SK-N-SH treated with all-trans-retinoic acid at 6 μM for 48 hours (cell line): ENCODE measurements at regions not wholly inside any gene's neighbourhood (a gene's known extent, or its start where the extent isn't known, plus 50 kb on each side); places are given as distances from the start of the nearest gene placed in this dataset.

Experiments used
- ATAC-seq: fragments of 200-7000 bp; cut with Tn5 transposase; 3 replicates; pipeline ENCODE4 v1.9.1; 2020; ENCODE audit warnings: mild to moderate bottlenecking, moderate library complexity
- ARNTL ChIP-seq: fragments of 450-650 bp; formaldehyde crosslinking; IDR thresholded peaks from 2 replicates; pipeline ENCODE4 v1.5.0; 2020; ENCODE audit warnings: low read depth, mild to moderate bottlenecking, moderate library complexity, borderline replicate concordance
- BACH2 ChIP-seq: fragments of 250-450 bp; sonication (Bioruptor Pico); IDR thresholded peaks from 2 replicates; pipeline ENCODE4 v1.9.0; 2021; ENCODE audit warnings: mild to moderate bottlenecking, borderline replicate concordance
- CREB5 ChIP-seq: fragments of 250-450 bp; sonication (Bioruptor Pico); IDR thresholded peaks from 2 replicates; pipeline ENCODE4 v1.5.1; 2020; ENCODE audit warnings: low read depth, mild to moderate bottlenecking, moderate library complexity
- CSRNP3 ChIP-seq: fragments of 250-450 bp; sonication (Bioruptor Pico); IDR thresholded peaks from 2 replicates; pipeline ENCODE4 v1.5.1; 2021; ENCODE audit warnings: mild to moderate bottlenecking, moderate library complexity
- ESRRG ChIP-seq: fragments of 250-450 bp; sonication (Bioruptor Pico); IDR thresholded peaks from 2 replicates; pipeline ENCODE4 v1.6.1; 2021; ENCODE audit warnings: mild to moderate bottlenecking
- GLIS3 ChIP-seq: fragments of 250-450 bp; sonication (Bioruptor Pico); IDR thresholded peaks from 2 replicates; pipeline ENCODE4 v1.5.0; 2020; ENCODE audit warnings: mild to moderate bottlenecking, moderate library complexity
- ISL1 ChIP-seq: fragments of 250-450 bp; sonication (Bioruptor Pico); IDR thresholded peaks from 2 replicates; pipeline ENCODE4 v2.1.2; 2022; ENCODE audit warnings: mild to moderate bottlenecking, moderate library complexity
- PATZ1 ChIP-seq: fragments of 250-450 bp; sonication (Bioruptor Pico); IDR thresholded peaks from 2 replicates; pipeline ENCODE4 v1.8.0; 2020; ENCODE audit warnings: mild to moderate bottlenecking, moderate library complexity, borderline replicate concordance
- PPARA ChIP-seq: fragments of 250-450 bp; sonication (Bioruptor Pico); IDR thresholded peaks from 2 replicates; pipeline ENCODE4 v1.5.0; 2020; ENCODE audit warnings: mild to moderate bottlenecking, borderline replicate concordance
- RARB ChIP-seq: fragments of 250-450 bp; sonication (Bioruptor Pico); IDR thresholded peaks from 2 replicates; pipeline ENCODE4 v1.8.0; 2021; ENCODE audit warnings: mild to moderate bottlenecking, moderate library complexity
- SNAI2 ChIP-seq: fragments of 250-450 bp; sonication (Bioruptor Pico); IDR thresholded peaks from 2 replicates; pipeline ENCODE4 v1.5.0; 2020; ENCODE audit warnings: mild to moderate bottlenecking, moderate library complexity
- TCF4 ChIP-seq: fragments of 250-450 bp; sonication (Bioruptor Pico); IDR thresholded peaks from 2 replicates; pipeline ENCODE4 v1.8.0; 2021; ENCODE audit warnings: mild to moderate bottlenecking, moderate library complexity, borderline replicate concordance
- TOX ChIP-seq: fragments of 250-450 bp; sonication (Bioruptor Pico); IDR thresholded peaks from 2 replicates; pipeline ENCODE4 v1.8.0; 2021; ENCODE audit warnings: mild to moderate bottlenecking, moderate library complexity, borderline replicate concordance
- ZC3H10 ChIP-seq: fragments of 250-450 bp; sonication (Bioruptor Pico); IDR thresholded peaks from 2 replicates; pipeline ENCODE4 v1.5.1; 2021; ENCODE audit warnings: mild to moderate bottlenecking, moderate library complexity
- ZFP3 ChIP-seq: fragments of 250-450 bp; sonication (Bioruptor Pico); IDR thresholded peaks from 2 replicates; pipeline ENCODE4 v1.5.0; 2020; ENCODE audit warnings: mild to moderate bottlenecking, moderate library complexity
- ZFP30 ChIP-seq: fragments of 450-650 bp; formaldehyde crosslinking; IDR thresholded peaks from 2 replicates; pipeline ENCODE4 v1.5.0; 2022; ENCODE audit warnings: mild to moderate bottlenecking, moderate library complexity
- ZNF70 ChIP-seq: fragments of 450-650 bp; formaldehyde crosslinking; IDR thresholded peaks from 2 replicates; pipeline ENCODE4 v1.5.0; 2020; ENCODE audit warnings: mild to moderate bottlenecking, moderate library complexity
- ZNF8 ChIP-seq: fragments of 450-650 bp; formaldehyde crosslinking; IDR thresholded peaks from 2 replicates; pipeline ENCODE4 v1.5.0; 2020; ENCODE audit warnings: mild to moderate bottlenecking, moderate library complexity
- TF ChIP-seq, protein P1 (sequence below): fragments of 250-450 bp; sonication (Bioruptor Pico); IDR thresholded peaks from 2 replicates; pipeline ENCODE4 v1.8.0; 2021; ENCODE audit warnings: low read depth, mild to moderate bottlenecking, moderate library complexity, borderline replicate concordance
- TF ChIP-seq, protein P2 (sequence below): fragments of 250-450 bp; sonication (Bioruptor Pico); IDR thresholded peaks from 2 replicates; pipeline ENCODE4 v1.5.0; 2020; ENCODE audit warnings: mild to moderate bottlenecking, moderate library complexity

GRCh38 chr6:104240865-104241264 lies 618.9 kb downstream of the HACE1 start:
- no peak for ATAC-seq
- TF ChIP-seq ZNF70 (CRISPR knock-in tag) (no peak), ZFP3 (CRISPR knock-in tag) (no peak), ISL1 (CRISPR knock-in tag) (no peak)
- TF ChIP-seq, all 23 proteins: peak for 0

DNA sequence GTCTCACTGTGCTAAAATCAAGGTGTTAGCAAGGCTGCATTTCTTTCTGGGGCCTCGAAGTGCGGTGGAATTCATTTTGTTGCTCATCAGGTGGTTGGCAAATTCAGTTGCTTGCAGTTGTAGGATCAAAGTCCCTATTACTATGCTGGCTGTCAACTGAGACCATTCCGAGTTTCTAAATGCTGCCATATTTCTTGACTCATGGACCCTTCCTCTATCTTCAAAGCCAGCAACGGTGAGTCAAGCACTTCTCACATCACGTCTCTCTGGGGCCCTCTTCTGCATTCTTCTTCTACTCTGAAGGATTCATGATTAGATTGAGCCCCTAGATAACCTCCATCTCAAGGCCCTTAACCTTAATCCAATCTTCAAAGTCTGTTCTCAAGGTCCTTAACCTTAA lies 619.7 kb downstream of the HACE1 start:
- no peak for ATAC-seq

DNA sequence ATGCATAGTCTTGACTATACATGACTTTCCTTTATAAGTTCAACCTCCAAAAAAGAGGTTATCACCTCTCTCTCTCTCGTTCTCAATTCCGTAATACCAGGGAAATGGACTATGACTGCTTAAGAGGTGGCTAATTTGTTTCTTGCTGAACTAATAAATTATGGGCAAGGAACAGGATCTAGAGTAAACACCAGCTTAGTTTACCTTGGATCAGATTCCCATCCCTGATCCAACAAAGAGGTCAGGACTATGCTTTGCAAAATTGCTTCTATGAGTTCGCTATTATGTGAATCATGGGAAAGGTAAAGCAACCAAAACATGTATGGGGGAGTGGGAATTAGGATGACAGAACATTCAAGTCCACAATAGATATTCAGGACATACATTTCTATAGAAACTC lies 630.7 kb downstream of the HACE1 start:
- no peak for ATAC-seq

More for the DNA sequence above, 619.7 kb downstream of the HACE1 start:
- no peak for TF ChIP-seq ISL1 (CRISPR knock-in tag)
- TF ChIP-seq TOX (CRISPR knock-in tag) = no peak
- no peak for TF ChIP-seq PPARA
- TF ChIP-seq ZFP30 (CRISPR knock-in tag) = no peak
- TF ChIP-seq, all 23 proteins: peak for 0

More for the DNA sequence above, 630.7 kb downstream of the HACE1 start:
- TF ChIP-seq, protein P1, sequence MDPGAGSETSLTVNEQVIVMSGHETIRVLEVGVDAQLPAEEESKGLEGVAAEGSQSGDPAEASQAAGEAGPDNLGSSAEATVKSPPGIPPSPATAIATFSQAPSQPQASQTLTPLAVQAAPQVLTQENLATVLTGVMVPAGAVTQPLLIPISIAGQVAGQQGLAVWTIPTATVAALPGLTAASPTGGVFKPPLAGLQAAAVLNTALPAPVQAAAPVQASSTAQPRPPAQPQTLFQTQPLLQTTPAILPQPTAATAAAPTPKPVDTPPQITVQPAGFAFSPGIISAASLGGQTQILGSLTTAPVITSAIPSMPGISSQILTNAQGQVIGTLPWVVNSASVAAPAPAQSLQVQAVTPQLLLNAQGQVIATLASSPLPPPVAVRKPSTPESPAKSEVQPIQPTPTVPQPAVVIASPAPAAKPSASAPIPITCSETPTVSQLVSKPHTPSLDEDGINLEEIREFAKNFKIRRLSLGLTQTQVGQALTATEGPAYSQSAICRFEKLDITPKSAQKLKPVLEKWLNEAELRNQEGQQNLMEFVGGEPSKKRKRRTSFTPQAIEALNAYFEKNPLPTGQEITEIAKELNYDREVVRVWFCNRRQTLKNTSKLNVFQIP (CRISPR knock-in tag) = no peak
- TF ChIP-seq ZNF70 (CRISPR knock-in tag) (no peak), ESRRG (CRISPR knock-in tag) (no peak), ZFP30 (CRISPR knock-in tag) (no peak), ZC3H10 (CRISPR knock-in tag) (no peak), ISL1 (CRISPR knock-in tag) (no peak), ARNTL (no peak), GLIS3 (no peak), PATZ1 (CRISPR knock-in tag) (no peak), CREB5 (CRISPR knock-in tag) (no peak), BACH2 (no peak), RARB (CRISPR knock-in tag) (no peak), TCF4 (CRISPR knock-in tag) (no peak), ZNF8 (CRISPR knock-in tag) (no peak), SNAI2 (CRISPR knock-in tag) (no peak), PPARA (no peak), TOX (CRISPR knock-in tag) (no peak), CSRNP3 (CRISPR knock-in tag) (no peak)
- TF ChIP-seq, protein P2, sequence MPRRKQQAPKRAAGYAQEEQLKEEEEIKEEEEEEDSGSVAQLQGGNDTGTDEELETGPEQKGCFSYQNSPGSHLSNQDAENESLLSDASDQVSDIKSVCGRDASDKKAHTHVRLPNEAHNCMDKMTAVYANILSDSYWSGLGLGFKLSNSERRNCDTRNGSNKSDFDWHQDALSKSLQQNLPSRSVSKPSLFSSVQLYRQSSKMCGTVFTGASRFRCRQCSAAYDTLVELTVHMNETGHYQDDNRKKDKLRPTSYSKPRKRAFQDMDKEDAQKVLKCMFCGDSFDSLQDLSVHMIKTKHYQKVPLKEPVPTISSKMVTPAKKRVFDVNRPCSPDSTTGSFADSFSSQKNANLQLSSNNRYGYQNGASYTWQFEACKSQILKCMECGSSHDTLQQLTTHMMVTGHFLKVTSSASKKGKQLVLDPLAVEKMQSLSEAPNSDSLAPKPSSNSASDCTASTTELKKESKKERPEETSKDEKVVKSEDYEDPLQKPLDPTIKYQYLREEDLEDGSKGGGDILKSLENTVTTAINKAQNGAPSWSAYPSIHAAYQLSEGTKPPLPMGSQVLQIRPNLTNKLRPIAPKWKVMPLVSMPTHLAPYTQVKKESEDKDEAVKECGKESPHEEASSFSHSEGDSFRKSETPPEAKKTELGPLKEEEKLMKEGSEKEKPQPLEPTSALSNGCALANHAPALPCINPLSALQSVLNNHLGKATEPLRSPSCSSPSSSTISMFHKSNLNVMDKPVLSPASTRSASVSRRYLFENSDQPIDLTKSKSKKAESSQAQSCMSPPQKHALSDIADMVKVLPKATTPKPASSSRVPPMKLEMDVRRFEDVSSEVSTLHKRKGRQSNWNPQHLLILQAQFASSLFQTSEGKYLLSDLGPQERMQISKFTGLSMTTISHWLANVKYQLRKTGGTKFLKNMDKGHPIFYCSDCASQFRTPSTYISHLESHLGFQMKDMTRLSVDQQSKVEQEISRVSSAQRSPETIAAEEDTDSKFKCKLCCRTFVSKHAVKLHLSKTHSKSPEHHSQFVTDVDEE (CRISPR knock-in tag) = no peak
